GM21825 (cell line): ENCODE measurements at regions not wholly inside any gene's neighbourhood (a gene's known extent, or its start where the extent isn't known, plus 50 kb on each side); places are given as distances from the start of the nearest gene placed in this dataset.

Experiments
- ATAC-seq: cut with Tn5 transposase; IDR thresholded peaks from one replicate; pipeline ENCODE4 v1.9.1; 2021; ENCODE audit warnings: mild to moderate bottlenecking, moderate library complexity; ENCODE audit not compliant: unreplicated experiment

- no peak for ATAC-seq
These were observed 542.1 kb downstream of the BNC2 start for GRCh38 chr9:16328349-16328748.

GRCh38 chr9:16329671-16330113 lies 540.8 kb downstream of the BNC2 start:
- no peak for ATAC-seq

GRCh38 chr9:16331031-16331430 lies 539.4 kb downstream of the BNC2 start:
- no peak for ATAC-seq

- no peak for ATAC-seq
These were observed 538.9 kb downstream of the BNC2 start for GRCh38 chr9:16331527-16331926.

GRCh38 chr9:16333691-16334090 lies 536.8 kb downstream of the BNC2 start:
- ATAC-seq = no peak

GRCh38 chr9:16335788-16336580 lies 534.5 kb downstream of the BNC2 start:
- ATAC-seq = no peak

GRCh38 chr9:16336833-16337232 lies 533.6 kb downstream of the BNC2 start:
- no peak for ATAC-seq

GRCh38 chr9:16337322-16338029 lies 533.0 kb downstream of the BNC2 start:
- no peak for ATAC-seq

- no peak for ATAC-seq
These were observed 529.3 kb downstream of the BNC2 start for GRCh38 chr9:16341177-16341576.

- ATAC-seq = no peak
These were observed 528.0 kb downstream of the BNC2 start for GRCh38 chr9:16342246-16343020.

- ATAC-seq = no peak
These were observed 526.9 kb downstream of the BNC2 start for GRCh38 chr9:16343249-16344237.

GRCh38 chr9:16344343-16344742 lies 526.1 kb downstream of the BNC2 start:
- no peak for ATAC-seq

- ATAC-seq = no peak
These were observed 524.6 kb downstream of the BNC2 start for GRCh38 chr9:16345902-16346301.

- ATAC-seq = no peak
These were observed 522.6 kb downstream of the BNC2 start for GRCh38 chr9:16347886-16348285.

GRCh38 chr9:16348531-16348930 lies 521.9 kb downstream of the BNC2 start:
- ATAC-seq = no peak

- ATAC-seq = no peak
These were observed 518.2 kb downstream of the BNC2 start for GRCh38 chr9:16352251-16352650.

GRCh38 chr9:16352791-16353401 lies 517.6 kb downstream of the BNC2 start:
- ATAC-seq = no peak

GRCh38 chr9:16356196-16356765 lies 514.2 kb downstream of the BNC2 start:
- no peak for ATAC-seq

- ATAC-seq = no peak
These were observed 512.6 kb downstream of the BNC2 start for GRCh38 chr9:16357828-16358227.

GRCh38 chr9:16358751-16359150 lies 511.7 kb downstream of the BNC2 start:
- ATAC-seq = no peak
